ENCODE measurements at regions not wholly inside any gene's neighbourhood (a gene's known extent, or its start where the extent isn't known, plus 50 kb on each side); places are given as distances from the start of the nearest gene placed in this dataset.

DNA sequence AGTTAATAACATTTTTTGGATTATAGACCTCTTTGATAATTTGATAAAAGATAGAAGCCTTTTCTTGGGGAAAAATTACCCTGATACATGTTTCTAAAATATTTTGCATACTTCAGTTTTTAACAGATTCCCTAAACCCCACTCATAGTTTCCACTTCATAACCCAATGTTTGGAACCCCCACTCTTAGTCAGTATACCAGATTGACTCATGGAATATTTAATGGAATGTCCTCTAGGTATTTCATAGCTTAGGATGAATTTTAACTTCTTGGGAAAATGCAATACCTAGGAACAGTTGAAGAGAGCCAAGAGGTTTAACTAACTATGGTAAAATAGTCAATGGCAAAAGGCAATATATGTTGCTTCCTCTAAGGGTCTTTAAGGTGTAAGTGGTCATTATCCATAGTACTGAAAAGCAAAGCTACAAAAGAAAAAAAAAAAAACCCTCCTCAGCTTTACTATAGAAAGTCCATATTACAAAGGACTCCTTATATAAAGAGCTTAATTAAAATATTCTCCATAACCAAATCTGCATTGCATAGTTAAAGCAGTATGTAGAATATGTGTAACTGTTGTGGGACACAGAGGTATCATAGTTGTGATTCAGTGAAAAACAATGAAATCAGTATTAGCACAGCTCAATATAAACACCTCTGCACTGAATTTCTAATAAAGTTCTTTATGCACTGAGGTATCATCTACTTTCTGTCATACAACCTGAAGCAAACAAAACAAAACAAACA is 159.9 kb downstream of the PCDH7 start:
- no peak for TF ChIP-seq TAF1 (IDR thresholded peaks at IDR 0.05; ENCODE audit: low read depth)
- no peak for TF ChIP-seq RAD21 (IDR thresholded peaks at IDR 0.05; ENCODE audit: low read depth)
- no peak for TF ChIP-seq TCF12 (IDR thresholded peaks at IDR 0.05; ENCODE audit: low read depth)
- TF ChIP-seq TEAD4 (IDR thresholded peaks at IDR 0.05): no peak
- no peak for TF ChIP-seq CEBPB (IDR thresholded peaks at IDR 0.05)
- TF ChIP-seq, protein P1, sequence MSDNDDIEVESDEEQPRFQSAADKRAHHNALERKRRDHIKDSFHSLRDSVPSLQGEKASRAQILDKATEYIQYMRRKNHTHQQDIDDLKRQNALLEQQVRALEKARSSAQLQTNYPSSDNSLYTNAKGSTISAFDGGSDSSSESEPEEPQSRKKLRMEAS (IDR thresholded peaks at IDR 0.05): no peak
- TF ChIP-seq, protein P2, sequence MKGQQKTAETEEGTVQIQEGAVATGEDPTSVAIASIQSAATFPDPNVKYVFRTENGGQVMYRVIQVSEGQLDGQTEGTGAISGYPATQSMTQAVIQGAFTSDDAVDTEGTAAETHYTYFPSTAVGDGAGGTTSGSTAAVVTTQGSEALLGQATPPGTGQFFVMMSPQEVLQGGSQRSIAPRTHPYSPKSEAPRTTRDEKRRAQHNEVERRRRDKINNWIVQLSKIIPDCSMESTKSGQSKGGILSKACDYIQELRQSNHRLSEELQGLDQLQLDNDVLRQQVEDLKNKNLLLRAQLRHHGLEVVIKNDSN (IDR thresholded peaks at IDR 0.05): no peak
- TF ChIP-seq, protein P3, sequence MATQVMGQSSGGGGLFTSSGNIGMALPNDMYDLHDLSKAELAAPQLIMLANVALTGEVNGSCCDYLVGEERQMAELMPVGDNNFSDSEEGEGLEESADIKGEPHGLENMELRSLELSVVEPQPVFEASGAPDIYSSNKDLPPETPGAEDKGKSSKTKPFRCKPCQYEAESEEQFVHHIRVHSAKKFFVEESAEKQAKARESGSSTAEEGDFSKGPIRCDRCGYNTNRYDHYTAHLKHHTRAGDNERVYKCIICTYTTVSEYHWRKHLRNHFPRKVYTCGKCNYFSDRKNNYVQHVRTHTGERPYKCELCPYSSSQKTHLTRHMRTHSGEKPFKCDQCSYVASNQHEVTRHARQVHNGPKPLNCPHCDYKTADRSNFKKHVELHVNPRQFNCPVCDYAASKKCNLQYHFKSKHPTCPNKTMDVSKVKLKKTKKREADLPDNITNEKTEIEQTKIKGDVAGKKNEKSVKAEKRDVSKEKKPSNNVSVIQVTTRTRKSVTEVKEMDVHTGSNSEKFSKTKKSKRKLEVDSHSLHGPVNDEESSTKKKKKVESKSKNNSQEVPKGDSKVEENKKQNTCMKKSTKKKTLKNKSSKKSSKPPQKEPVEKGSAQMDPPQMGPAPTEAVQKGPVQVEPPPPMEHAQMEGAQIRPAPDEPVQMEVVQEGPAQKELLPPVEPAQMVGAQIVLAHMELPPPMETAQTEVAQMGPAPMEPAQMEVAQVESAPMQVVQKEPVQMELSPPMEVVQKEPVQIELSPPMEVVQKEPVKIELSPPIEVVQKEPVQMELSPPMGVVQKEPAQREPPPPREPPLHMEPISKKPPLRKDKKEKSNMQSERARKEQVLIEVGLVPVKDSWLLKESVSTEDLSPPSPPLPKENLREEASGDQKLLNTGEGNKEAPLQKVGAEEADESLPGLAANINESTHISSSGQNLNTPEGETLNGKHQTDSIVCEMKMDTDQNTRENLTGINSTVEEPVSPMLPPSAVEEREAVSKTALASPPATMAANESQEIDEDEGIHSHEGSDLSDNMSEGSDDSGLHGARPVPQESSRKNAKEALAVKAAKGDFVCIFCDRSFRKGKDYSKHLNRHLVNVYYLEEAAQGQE (IDR thresholded peaks at IDR 0.05; ENCODE audit: low read depth): no peak
- TF ChIP-seq ZBTB7A (IDR thresholded peaks at IDR 0.05; ENCODE audit: low read depth): no peak
- no peak for TF ChIP-seq EGR1 (IDR thresholded peaks at IDR 0.05)

DNA sequence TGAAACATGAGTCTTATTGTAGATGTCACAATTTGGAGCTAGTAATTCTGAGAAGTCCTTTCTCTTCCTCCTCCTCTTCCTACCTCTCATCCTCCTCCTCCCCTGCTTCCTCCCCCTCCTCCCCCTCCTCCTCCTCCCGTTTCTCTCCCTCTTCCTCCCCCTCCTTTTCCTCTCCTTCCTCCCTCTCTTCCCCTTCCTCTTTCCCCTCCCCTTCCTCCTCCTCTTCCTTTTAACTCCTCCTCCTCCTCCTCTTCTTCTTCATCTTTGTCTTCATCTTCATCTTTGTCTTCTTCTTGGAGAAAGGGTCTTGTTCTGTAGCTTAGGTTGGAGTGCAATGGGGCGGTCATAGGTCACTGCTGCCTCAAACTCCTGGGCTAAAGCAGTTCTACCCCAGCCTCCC is 161.8 kb downstream of the PCDH7 start:
- TF ChIP-seq NFIC (IDR thresholded peaks at IDR 0.05): no peak
- no peak for TF ChIP-seq FOXM1 (IDR thresholded peaks at IDR 0.05; ENCODE audit: borderline replicate concordance, low read depth)
- TF ChIP-seq RAD21 (IDR thresholded peaks at IDR 0.05; ENCODE audit: low read depth): no peak
- TF ChIP-seq, protein P1 (IDR thresholded peaks at IDR 0.05): no peak
- TF ChIP-seq, protein P3 (IDR thresholded peaks at IDR 0.05; ENCODE audit: low read depth): no peak
- TF ChIP-seq CEBPB (IDR thresholded peaks at IDR 0.05): no peak
- TF ChIP-seq, protein P2 (IDR thresholded peaks at IDR 0.05): no peak
- TF ChIP-seq ZBTB7A (IDR thresholded peaks at IDR 0.05; ENCODE audit: low read depth): no peak
- TF ChIP-seq YY1 (IDR thresholded peaks at IDR 0.05; ENCODE audit: low read depth): no peak
- TF ChIP-seq TEAD4 (IDR thresholded peaks at IDR 0.05): no peak
- TF ChIP-seq EP300 (IDR thresholded peaks at IDR 0.05; ENCODE audit: borderline replicate concordance): no peak
- TF ChIP-seq TCF12 (IDR thresholded peaks at IDR 0.05; ENCODE audit: low read depth): no peak
- no peak for TF ChIP-seq CREB1 (IDR thresholded peaks at IDR 0.05; ENCODE audit: low read depth)
- TF ChIP-seq EGR1 (IDR thresholded peaks at IDR 0.05): no peak
- no peak for TF ChIP-seq TAF1 (IDR thresholded peaks at IDR 0.05; ENCODE audit: low read depth)

DNA sequence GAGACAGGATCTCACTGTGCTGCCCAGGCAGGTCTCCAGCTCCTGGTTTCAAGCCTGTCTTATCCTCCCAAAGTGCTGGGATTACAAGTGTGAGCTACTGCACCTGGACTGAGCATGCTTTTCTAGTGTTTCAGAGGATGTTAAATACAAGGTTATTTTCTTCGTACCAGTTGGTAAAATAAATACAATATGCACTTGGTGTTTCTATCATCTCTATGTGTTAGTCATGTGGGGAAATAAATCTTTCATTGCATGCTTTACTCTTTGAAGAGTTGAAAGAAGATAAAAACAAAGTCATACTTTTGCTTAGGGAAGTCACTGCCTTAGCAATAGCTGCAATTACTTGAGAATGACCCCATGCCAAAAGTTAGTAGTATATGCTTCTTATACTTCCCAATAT is 162.3 kb downstream of the PCDH7 start:
- TF ChIP-seq, protein P3 (IDR thresholded peaks at IDR 0.05; ENCODE audit: low read depth): no peak
- TF ChIP-seq CEBPB (IDR thresholded peaks at IDR 0.05): no peak
- no peak for TF ChIP-seq TCF12 (IDR thresholded peaks at IDR 0.05; ENCODE audit: low read depth)
- no peak for TF ChIP-seq RAD21 (IDR thresholded peaks at IDR 0.05; ENCODE audit: low read depth)
- TF ChIP-seq TAF1 (IDR thresholded peaks at IDR 0.05; ENCODE audit: low read depth): no peak
- TF ChIP-seq EP300 (IDR thresholded peaks at IDR 0.05; ENCODE audit: borderline replicate concordance): no peak
- no peak for TF ChIP-seq NFIC (IDR thresholded peaks at IDR 0.05)

DNA sequence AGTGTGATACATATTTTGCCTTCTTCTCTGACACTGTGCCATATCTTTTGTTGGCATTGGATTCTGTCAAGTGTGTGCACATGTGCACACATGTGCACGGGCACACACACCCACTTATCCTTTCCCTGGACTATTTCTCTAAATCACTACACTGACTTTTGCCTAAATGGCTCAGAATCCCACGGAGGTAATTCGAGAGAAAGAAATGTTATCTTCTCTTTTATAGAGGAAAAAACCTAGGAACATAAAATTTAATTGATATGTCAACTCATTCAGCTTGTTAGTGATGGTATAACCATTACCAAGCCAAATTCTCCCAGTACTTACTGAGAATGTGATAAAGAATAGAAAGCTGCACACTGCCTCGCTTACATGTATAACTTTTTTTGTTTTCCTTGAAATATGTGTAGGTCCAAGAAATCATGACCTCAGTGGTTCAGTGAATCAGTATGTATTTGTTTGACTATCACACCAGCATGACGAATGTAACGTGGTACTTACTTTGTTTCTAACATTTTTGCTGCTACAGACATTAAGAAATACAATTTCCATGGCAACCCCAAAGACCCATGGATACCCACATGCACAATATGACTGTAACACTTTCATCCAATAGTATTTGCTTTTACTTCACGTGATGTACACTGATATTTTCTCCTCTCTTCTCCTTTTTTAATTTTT is 163.0 kb downstream of the PCDH7 start:
- TF ChIP-seq CEBPB (IDR thresholded peaks at IDR 0.05) (no peak), NFIC (IDR thresholded peaks at IDR 0.05) (no peak), FOXM1 (IDR thresholded peaks at IDR 0.05; ENCODE audit: borderline replicate concordance, low read depth) (no peak), ZBTB7A (IDR thresholded peaks at IDR 0.05; ENCODE audit: low read depth) (no peak), TCF12 (IDR thresholded peaks at IDR 0.05; ENCODE audit: low read depth) (no peak), TAF1 (IDR thresholded peaks at IDR 0.05; ENCODE audit: low read depth) (no peak), EP300 (IDR thresholded peaks at IDR 0.05; ENCODE audit: borderline replicate concordance) (no peak), CREB1 (IDR thresholded peaks at IDR 0.05; ENCODE audit: low read depth) (no peak), RAD21 (IDR thresholded peaks at IDR 0.05; ENCODE audit: low read depth) (no peak), EGR1 (IDR thresholded peaks at IDR 0.05) (no peak), TEAD4 (IDR thresholded peaks at IDR 0.05) (no peak), YY1 (IDR thresholded peaks at IDR 0.05; ENCODE audit: low read depth) (no peak)
- TF ChIP-seq, protein P1 (IDR thresholded peaks at IDR 0.05): no peak
- TF ChIP-seq, protein P2 (IDR thresholded peaks at IDR 0.05): no peak
- TF ChIP-seq, protein P3 (IDR thresholded peaks at IDR 0.05; ENCODE audit: low read depth): no peak
